Gastroesophageal sphincter (tissue), 4 donors: ENCODE measurements at regions not wholly inside any gene's neighbourhood (a gene's known extent, or its start where the extent isn't known, plus 50 kb on each side); places are given as distances from the start of the nearest gene placed in this dataset.

Source experiments
- ATAC-seq: fragments of 150-250 bp; one replicate; pipeline ENCODE4 v1.9.1; 2016; ENCODE audit warnings: mild to moderate bottlenecking, moderate library complexity
- H3K27ac ChIP-seq, 4 donors: fragments of 200-600 bp; sonication (generic) in 3 of 4; 1 replicate in 3 of 4; 2 replicates in 1 of 4; pipeline ENCODE4 v1.5.1; 2016 to 2019
- H3K27me3 ChIP-seq: fragments of 200-600 bp; sonication (generic); one replicate; pipeline ENCODE4 v1.5.1; 2019
- H3K36me3 ChIP-seq, 2 donors: fragments of 200-600 bp; sonication (generic); one replicate each; pipeline ENCODE4 v1.5.1; 2019; ENCODE audit warnings: control low read depth in 1 of 2
- H3K4me1 ChIP-seq, 3 donors: fragments of 200-600 bp; sonication (generic); 1 replicate in 2 of 3; 2 replicates in 1 of 3; pipeline ENCODE4 v1.5.1; 2016 to 2019; ENCODE audit warnings: control low read depth in 2 of 3
- H3K4me3 ChIP-seq, 2 donors: fragments of 200-600 bp; sonication (generic); one replicate each; pipeline ENCODE4 v1.5.1; 2019; ENCODE audit warnings: mild to moderate bottlenecking in 1 of 2, moderate library complexity in 1 of 2
- H3K9me3 ChIP-seq, 3 donors: fragments of 200-600 bp; sonication (generic); one replicate each; pipeline ENCODE4 v1.5.1; 2017 to 2019; ENCODE audit warnings: control low read depth in 2 of 3
- EP300 ChIP-seq: sonication (generic); formaldehyde crosslinking; IDR thresholded peaks from one replicate; pipeline ENCODE4 v1.6.1; 2017; ENCODE audit warnings: antibody characterized with exemption, mild to moderate bottlenecking
- POLR2A ChIP-seq, 2 donors: fragments of 450-650 bp; IDR thresholded peaks; one replicate each; pipeline ENCODE4 v1.6.1; 2017; ENCODE audit warnings: antibody characterized with exemption in 2 of 2, mild to moderate bottlenecking in 2 of 2, moderate library complexity in 1 of 2
- POLR2AphosphoS5 ChIP-seq: sonication (generic); formaldehyde crosslinking; IDR thresholded peaks from one replicate; pipeline ENCODE4 v1.6.1; 2017; ENCODE audit warnings: antibody characterized with exemption
- WGBS, 2 donors: methylation state at CpG; one replicate each; pipeline ENCODE4 v1.1.5; 2018; ENCODE audit warnings: low coverage in 1 of 2; 5-methylcytosine and 5-hydroxymethylcytosine counted together
- TF ChIP-seq, protein P1 (sequence below), 4 experiments: fragments of 200-600 bp in 2 of 4; fragments of 450-650 bp in 2 of 4; sonication (generic) in 1 of 4; IDR thresholded peaks; one replicate each; pipeline ENCODE4 v1.5.1; 2017 to 2019; ENCODE audit warnings: antibody characterized with exemption in 4 of 4, mild to moderate bottlenecking in 2 of 4, moderate library complexity in 2 of 4

DNA sequence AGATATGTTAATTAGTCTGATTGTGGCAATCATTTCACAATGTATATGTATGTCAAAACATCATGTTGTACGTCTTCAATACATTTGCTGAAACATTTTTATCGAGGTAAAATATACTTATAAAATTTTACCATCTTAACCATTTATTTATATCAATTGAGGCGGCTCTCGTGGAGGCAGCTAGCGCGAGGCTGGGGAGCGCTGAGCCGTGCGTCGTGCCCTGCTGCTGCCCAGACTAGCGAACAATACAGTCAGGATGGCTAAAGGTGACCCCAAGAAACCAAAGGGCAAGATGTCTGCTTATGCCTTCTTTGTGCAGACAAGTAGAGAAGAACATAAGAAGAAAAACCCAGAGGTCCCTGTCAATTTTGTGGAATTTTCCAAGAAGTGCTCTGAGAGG, 202.5 kb upstream of the PBX1 start:
- TF ChIP-seq POLR2A (IDR thresholded peaks at IDR 0.05) (no peak), EP300 (no peak), POLR2AphosphoS5 (no peak)
- TF ChIP-seq, protein P1, sequence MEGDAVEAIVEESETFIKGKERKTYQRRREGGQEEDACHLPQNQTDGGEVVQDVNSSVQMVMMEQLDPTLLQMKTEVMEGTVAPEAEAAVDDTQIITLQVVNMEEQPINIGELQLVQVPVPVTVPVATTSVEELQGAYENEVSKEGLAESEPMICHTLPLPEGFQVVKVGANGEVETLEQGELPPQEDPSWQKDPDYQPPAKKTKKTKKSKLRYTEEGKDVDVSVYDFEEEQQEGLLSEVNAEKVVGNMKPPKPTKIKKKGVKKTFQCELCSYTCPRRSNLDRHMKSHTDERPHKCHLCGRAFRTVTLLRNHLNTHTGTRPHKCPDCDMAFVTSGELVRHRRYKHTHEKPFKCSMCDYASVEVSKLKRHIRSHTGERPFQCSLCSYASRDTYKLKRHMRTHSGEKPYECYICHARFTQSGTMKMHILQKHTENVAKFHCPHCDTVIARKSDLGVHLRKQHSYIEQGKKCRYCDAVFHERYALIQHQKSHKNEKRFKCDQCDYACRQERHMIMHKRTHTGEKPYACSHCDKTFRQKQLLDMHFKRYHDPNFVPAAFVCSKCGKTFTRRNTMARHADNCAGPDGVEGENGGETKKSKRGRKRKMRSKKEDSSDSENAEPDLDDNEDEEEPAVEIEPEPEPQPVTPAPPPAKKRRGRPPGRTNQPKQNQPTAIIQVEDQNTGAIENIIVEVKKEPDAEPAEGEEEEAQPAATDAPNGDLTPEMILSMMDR (IDR thresholded peaks at IDR 0.05), result no peak
- WGBS, 2 donors, result 92 to 100% methylated on average over 8 to 11 of the region's 11 CpGs
- Histone ChIP-seq H3K36me3 (no peaks in the 10 kb centered on the region), H3K9me3 (no peaks in the 10 kb centered on the region), H3K4me3 (no peak overlapping the region), H3K4me1 (peaks cover 0 to 5% (median 0%) of the 10 kb centered on the region in 3 donors), H3K27me3 (no peaks in the 10 kb centered on the region), H3K27ac (no peak overlapping the region)
- ATAC-seq, result no peak

DNA sequence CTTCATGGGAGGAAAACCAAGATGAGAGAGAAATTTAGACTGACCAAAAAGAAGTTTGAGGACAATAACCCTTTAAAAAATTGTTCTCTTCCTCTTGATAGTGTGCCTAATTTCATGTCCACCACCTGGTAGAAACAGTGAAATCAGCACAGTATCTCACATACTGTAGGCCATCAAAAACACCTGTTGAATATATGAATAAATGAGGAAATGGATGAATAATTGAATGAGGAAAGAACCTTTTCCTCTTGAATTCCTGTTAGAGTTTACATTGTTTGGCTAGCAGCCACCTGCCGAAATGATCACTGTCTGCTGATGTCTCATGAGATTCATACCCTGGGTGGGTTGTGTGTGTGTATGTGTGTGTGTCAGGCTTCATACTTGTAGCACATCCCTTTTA, 198.7 kb upstream of the PBX1 start:
- no peak for ATAC-seq
- Histone ChIP-seq H3K9me3 (no peaks in the 10 kb centered on the region), H3K4me1 (peaks cover 0 to 10% (median 3%) of the 10 kb centered on the region in 3 donors), H3K4me3 (no peak overlapping the region), H3K27me3 (no peaks in the 10 kb centered on the region), H3K36me3 (no peaks in the 10 kb centered on the region), H3K27ac (no peak overlapping the region)
- no peak for TF ChIP-seq EP300
- TF ChIP-seq POLR2A (IDR thresholded peaks at IDR 0.05), result no peak
- TF ChIP-seq, protein P1 (IDR thresholded peaks at IDR 0.05), result no peak
- TF ChIP-seq POLR2AphosphoS5, result no peak
- WGBS, 2 donors, result 42 to 73% methylated on average over 1 of the region's 1 CpG

DNA sequence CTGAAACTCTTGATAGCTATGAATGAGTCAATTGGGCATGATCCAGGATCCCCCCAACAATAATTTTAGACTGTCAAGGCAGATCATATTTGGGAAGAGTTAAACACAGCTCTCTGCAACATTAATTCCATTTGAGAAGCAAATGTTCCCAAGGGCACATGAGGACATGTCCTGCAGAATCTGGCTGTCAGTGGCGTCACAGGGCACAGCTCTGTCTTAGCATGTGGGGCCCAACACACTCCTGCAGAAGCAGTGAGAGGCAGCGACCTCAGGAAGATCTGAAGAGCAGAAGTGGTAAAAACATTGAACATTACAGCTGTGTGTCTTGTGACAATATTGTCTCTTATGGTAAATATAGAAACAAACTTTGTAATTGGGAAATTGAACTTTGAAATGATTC, 197.1 kb upstream of the PBX1 start:
- no peak for ATAC-seq
- H3K4me1 ChIP-seq, result peaks cover 0 to 10% (median 3%) of the 10 kb centered on the region in 3 donors
- H3K27ac ChIP-seq, result no peak overlapping the region
- TF ChIP-seq, protein P1 (IDR thresholded peaks at IDR 0.05), result no peak
- TF ChIP-seq EP300, result no peak
- TF ChIP-seq POLR2AphosphoS5, result no peak
- TF ChIP-seq POLR2A (IDR thresholded peaks at IDR 0.05), result no peak
- H3K27me3 ChIP-seq, result no peaks in the 10 kb centered on the region
- peaks cover 0 to 12% (median 0%) of the 10 kb centered on the region in 3 donors for H3K9me3 ChIP-seq
- 83% methylated on average over 2 of the region's 2 CpGs; no CpG with 5 or more reads in 1 of the 2 donors for WGBS, 2 donors
- no peaks in the 10 kb centered on the region for H3K36me3 ChIP-seq
- H3K4me3 ChIP-seq, result no peak overlapping the region

DNA sequence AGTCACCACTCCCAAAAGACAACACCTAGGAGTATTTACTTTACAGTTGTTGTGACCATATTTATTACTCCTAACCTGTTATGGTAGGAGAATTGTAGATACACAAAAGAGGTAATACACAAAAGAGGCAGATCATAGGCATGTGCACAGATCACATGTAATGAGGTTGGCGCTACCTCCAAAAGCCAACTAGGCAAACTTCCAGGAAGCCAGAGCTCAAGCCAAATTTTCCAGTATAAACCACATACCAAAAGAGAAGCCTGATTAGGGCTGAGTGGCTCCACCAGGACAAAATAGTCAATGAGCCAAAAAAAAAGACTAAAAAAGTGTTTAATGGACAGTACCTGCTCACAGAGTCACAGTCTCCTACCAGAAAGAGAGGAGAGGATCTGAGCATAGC, 195.0 kb upstream of the PBX1 start:
- 67 to 88% methylated on average over 1 of the region's 1 CpG for WGBS, 2 donors
- TF ChIP-seq POLR2A (IDR thresholded peaks at IDR 0.05) (no peak), EP300 (no peak), POLR2AphosphoS5 (no peak)
- TF ChIP-seq, protein P1 (IDR thresholded peaks at IDR 0.05), result no peak

DNA sequence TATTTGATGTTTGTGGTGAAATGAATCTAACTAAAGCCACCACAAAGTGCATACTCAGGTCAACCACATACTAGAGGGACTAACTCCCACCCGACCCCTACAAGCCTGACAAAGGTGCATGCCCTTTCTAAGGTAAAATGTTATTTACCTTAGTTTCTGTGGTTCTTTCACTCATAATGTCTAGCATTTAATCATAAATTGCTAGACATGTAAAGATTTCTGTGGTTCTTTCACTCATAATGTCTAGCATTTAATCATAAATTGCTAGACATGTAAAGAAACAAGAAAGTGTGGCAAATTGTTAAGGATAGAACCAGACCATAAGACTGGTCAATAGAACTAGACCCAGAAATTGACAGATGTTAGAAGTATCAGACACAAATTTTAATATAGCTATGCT, 193.0 kb upstream of the PBX1 start:
- no peaks in the 10 kb centered on the region for H3K36me3 ChIP-seq
- no peak overlapping the region for H3K4me3 ChIP-seq
- peaks cover 0 to 12% (median 0%) of the 10 kb centered on the region in 3 donors for H3K9me3 ChIP-seq
- WGBS, 2 donors, result 86% methylated on average over 1 of the region's 1 CpG; no CpG with 5 or more reads in 1 of the 2 donors
- ATAC-seq, result no peak
- peaks cover 0 to 25% (median 8%) of the 10 kb centered on the region in 3 donors for H3K4me1 ChIP-seq
- H3K27ac ChIP-seq, result no peak overlapping the region
- no peaks in the 10 kb centered on the region for H3K27me3 ChIP-seq
- no peak for TF ChIP-seq EP300
- no peak for TF ChIP-seq POLR2AphosphoS5
- no peak for TF ChIP-seq POLR2A (IDR thresholded peaks at IDR 0.05)
- TF ChIP-seq, protein P1 (IDR thresholded peaks at IDR 0.05), result no peak

More for the DNA sequence above, 195.0 kb upstream of the PBX1 start:
- Histone ChIP-seq H3K27me3 (no peaks in the 10 kb centered on the region), H3K36me3 (no peaks in the 10 kb centered on the region), H3K27ac (no peak overlapping the region), H3K4me3 (no peak overlapping the region), H3K9me3 (peaks cover 0 to 12% (median 0%) of the 10 kb centered on the region in 3 donors), H3K4me1 (peaks cover 0 to 10% (median 3%) of the 10 kb centered on the region in 3 donors)
- no peak for ATAC-seq
